ENCODE measurements at regions not wholly inside any gene's neighbourhood (a gene's known extent, or its start where the extent isn't known, plus 50 kb on each side); places are given as distances from the start of the nearest gene placed in this dataset.
"Not testable (repeated sequence)": the region's sequence is repeated elsewhere in the genome, so short reads cannot be mapped to it uniquely, and the experiment has no call there.

GRCh38 chr14:26655128-26655527 lies 57.3 kb upstream of the NOVA1 start:
- no peak for DNase-seq

- DNase-seq = no peak
These were observed 65.7 kb upstream of the NOVA1 start for GRCh38 chr14:26663506-26663905.

- DNase-seq = not testable (repeated sequence)
These were observed 81.0 kb upstream of the NOVA1 start for GRCh38 chr14:26678732-26679420.

- DNase-seq = no peak
These were observed 87.6 kb upstream of the NOVA1 start for GRCh38 chr14:26685401-26685800.

- DNase-seq = no peak
These were observed 89.5 kb upstream of the NOVA1 start for GRCh38 chr14:26687301-26687837.

GRCh38 chr14:26694521-26694920 lies 96.7 kb upstream of the NOVA1 start:
- no peak for DNase-seq

- no peak for DNase-seq
These were observed 104.9 kb upstream of the NOVA1 start for GRCh38 chr14:26702721-26703230.

- DNase-seq = no peak
These were observed 106.0 kb upstream of the NOVA1 start for GRCh38 chr14:26703686-26704366.

- DNase-seq = no peak
These were observed 109.4 kb upstream of the NOVA1 start for GRCh38 chr14:26707234-26707633.

- no peak for DNase-seq
These were observed 111.2 kb upstream of the NOVA1 start for GRCh38 chr14:26709019-26709418.

GRCh38 chr14:26719514-26719913 lies 121.7 kb upstream of the NOVA1 start:
- no peak for DNase-seq

GRCh38 chr14:26722258-26722657 lies 124.4 kb upstream of the NOVA1 start:
- DNase-seq = no peak

GRCh38 chr14:26729851-26730250 lies 132.0 kb upstream of the NOVA1 start:
- DNase-seq = no peak

- DNase-seq = no peak
These were observed 133.2 kb upstream of the NOVA1 start for GRCh38 chr14:26730929-26731618.

GRCh38 chr14:26735811-26736210 lies 138.0 kb upstream of the NOVA1 start:
- DNase-seq = no peak

- no peak for DNase-seq
These were observed 140.7 kb upstream of the NOVA1 start for GRCh38 chr14:26738571-26738970.

GRCh38 chr14:26741711-26742212 lies 143.9 kb upstream of the NOVA1 start:
- no peak for DNase-seq

- no peak for DNase-seq
These were observed 145.5 kb upstream of the NOVA1 start for GRCh38 chr14:26743284-26743683.

- no peak for DNase-seq
These were observed 147.1 kb upstream of the NOVA1 start for GRCh38 chr14:26744903-26745302.

- DNase-seq = no peak
These were observed 163.7 kb upstream of the NOVA1 start for GRCh38 chr14:26761532-26761931.

- no peak for DNase-seq
These were observed 167.5 kb upstream of the NOVA1 start for GRCh38 chr14:26765301-26765700.

GRCh38 chr14:26765768-26766520 lies 168.1 kb upstream of the NOVA1 start:
- peak; percentile 44 for DNase-seq

GRCh38 chr14:26766726-26767125 lies 168.9 kb upstream of the NOVA1 start:
- no peak for DNase-seq
